Hepatocyte (in vitro differentiated cells): ENCODE measurements at regions not wholly inside any gene's neighbourhood (a gene's known extent, or its start where the extent isn't known, plus 50 kb on each side); places are given as distances from the start of the nearest gene placed in this dataset.

Experiments used
- EZH2 ChIP-seq: fragments of 200-600 bp; sonication (generic); IDR thresholded peaks from 2 replicates; pipeline ENCODE4 v1.6.1; 2016; ENCODE audit warnings: antibody characterized with exemption, mild to moderate bottlenecking, borderline replicate concordance
- EZH2phosphoT487 ChIP-seq: fragments of 200-600 bp; sonication (generic); IDR thresholded peaks from one replicate; pipeline ENCODE4 v1.6.1; 2018; ENCODE audit warnings: antibody characterized with exemption, mild to moderate bottlenecking, low read depth, moderate library complexity; ENCODE audit not compliant: unreplicated experiment, severe bottlenecking
- TF ChIP-seq, protein P1 (sequence below): fragments of 200-600 bp; sonication (generic); IDR thresholded peaks from 2 replicates; pipeline ENCODE4 v1.5.1; 2016; ENCODE audit warnings: antibody characterized with exemption, mild to moderate bottlenecking; ENCODE audit not compliant: poor library complexity

GRCh38 chr6:144402750-144403149 lies 117.6 kb downstream of the UTRN start:
- TF ChIP-seq EZH2 (no peak), EZH2phosphoT487 (no peak)
- TF ChIP-seq, protein P1, sequence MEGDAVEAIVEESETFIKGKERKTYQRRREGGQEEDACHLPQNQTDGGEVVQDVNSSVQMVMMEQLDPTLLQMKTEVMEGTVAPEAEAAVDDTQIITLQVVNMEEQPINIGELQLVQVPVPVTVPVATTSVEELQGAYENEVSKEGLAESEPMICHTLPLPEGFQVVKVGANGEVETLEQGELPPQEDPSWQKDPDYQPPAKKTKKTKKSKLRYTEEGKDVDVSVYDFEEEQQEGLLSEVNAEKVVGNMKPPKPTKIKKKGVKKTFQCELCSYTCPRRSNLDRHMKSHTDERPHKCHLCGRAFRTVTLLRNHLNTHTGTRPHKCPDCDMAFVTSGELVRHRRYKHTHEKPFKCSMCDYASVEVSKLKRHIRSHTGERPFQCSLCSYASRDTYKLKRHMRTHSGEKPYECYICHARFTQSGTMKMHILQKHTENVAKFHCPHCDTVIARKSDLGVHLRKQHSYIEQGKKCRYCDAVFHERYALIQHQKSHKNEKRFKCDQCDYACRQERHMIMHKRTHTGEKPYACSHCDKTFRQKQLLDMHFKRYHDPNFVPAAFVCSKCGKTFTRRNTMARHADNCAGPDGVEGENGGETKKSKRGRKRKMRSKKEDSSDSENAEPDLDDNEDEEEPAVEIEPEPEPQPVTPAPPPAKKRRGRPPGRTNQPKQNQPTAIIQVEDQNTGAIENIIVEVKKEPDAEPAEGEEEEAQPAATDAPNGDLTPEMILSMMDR: no peak
